Peyer's patch (tissue), 4 donors: ENCODE measurements at regions not wholly inside any gene's neighbourhood (a gene's known extent, or its start where the extent isn't known, plus 50 kb on each side); places are given as distances from the start of the nearest gene placed in this dataset.
"Not testable (repeated sequence)": the region's sequence is repeated elsewhere in the genome, so short reads cannot be mapped to it uniquely, and the experiment has no call there.

ENCODE experiments used
- DNase-seq, 3 donors: peaks; one replicate each; pipeline ENCODE4 v3.0.0-alpha.2; 2017 to 2019
- H3K27ac ChIP-seq, 4 donors: fragments of 200-600 bp; sonication (generic); one replicate each; pipeline ENCODE4 v1.5.1; 2016 to 2019
- H3K27me3 ChIP-seq, 2 donors: fragments of 200-600 bp; sonication (generic); one replicate each; pipeline ENCODE4 v1.5.1; 2019
- H3K36me3 ChIP-seq, 3 donors: fragments of 200-600 bp; sonication (generic); one replicate each; pipeline ENCODE4 v1.5.1; 2016 to 2019
- H3K4me1 ChIP-seq, 4 donors: fragments of 200-600 bp; sonication (generic); one replicate each; pipeline ENCODE4 v1.5.1; 2016 to 2019
- H3K4me3 ChIP-seq, 4 donors: fragments of 200-600 bp; sonication (generic); 1 replicate in 3 of 4; 2 replicates in 1 of 4; pipeline ENCODE4 v1.5.1; 2016 to 2019; ENCODE audit warnings: mild to moderate bottlenecking in 1 of 4
- H3K9me3 ChIP-seq, 4 donors: fragments of 200-600 bp; sonication (generic); one replicate each; pipeline ENCODE4 v1.5.1; 2016 to 2019; ENCODE audit warnings: mild to moderate bottlenecking in 1 of 4

GRCh38 chr13:18322821-18323220 is 858.8 kb downstream of the TUBA3C start:
- H3K4me1 ChIP-seq, H3K27me3 ChIP-seq, DNase-seq, H3K27ac ChIP-seq, H3K9me3 ChIP-seq, H3K4me3 ChIP-seq, H3K36me3 ChIP-seq: not testable (repeated sequence)

- DNase-seq, H3K27me3 ChIP-seq, H3K9me3 ChIP-seq, H3K4me1 ChIP-seq, H3K27ac ChIP-seq, H3K36me3 ChIP-seq, H3K4me3 ChIP-seq: not testable (repeated sequence)
These were observed 862.0 kb downstream of the TUBA3C start for GRCh38 chr13:18319653-18320052.

GRCh38 chr13:18303240-18303813 is 878.3 kb downstream of the TUBA3C start:
- not testable (repeated sequence) for H3K4me3 ChIP-seq, H3K27ac ChIP-seq, DNase-seq, H3K4me1 ChIP-seq, H3K36me3 ChIP-seq, H3K27me3 ChIP-seq, H3K9me3 ChIP-seq

GRCh38 chr13:18300968-18301367 is 880.7 kb downstream of the TUBA3C start:
- not testable (repeated sequence) for DNase-seq, H3K4me1 ChIP-seq, H3K9me3 ChIP-seq, H3K4me3 ChIP-seq, H3K36me3 ChIP-seq, H3K27ac ChIP-seq, H3K27me3 ChIP-seq

- not testable (repeated sequence) for DNase-seq, H3K4me3 ChIP-seq, H3K4me1 ChIP-seq, H3K9me3 ChIP-seq, H3K36me3 ChIP-seq, H3K27ac ChIP-seq, H3K27me3 ChIP-seq
These were observed 884.3 kb downstream of the TUBA3C start for GRCh38 chr13:18297359-18297758.

- H3K27ac ChIP-seq, DNase-seq, H3K36me3 ChIP-seq, H3K9me3 ChIP-seq, H3K27me3 ChIP-seq, H3K4me3 ChIP-seq, H3K4me1 ChIP-seq: not testable (repeated sequence)
These were observed 885.0 kb downstream of the TUBA3C start for GRCh38 chr13:18296617-18297016.

GRCh38 chr13:18294311-18294710 is 887.3 kb downstream of the TUBA3C start:
- not testable (repeated sequence) for H3K27ac ChIP-seq, H3K9me3 ChIP-seq, DNase-seq, H3K36me3 ChIP-seq, H3K27me3 ChIP-seq, H3K4me1 ChIP-seq, H3K4me3 ChIP-seq

GRCh38 chr13:18286848-18287247 is 894.8 kb downstream of the TUBA3C start:
- H3K27ac ChIP-seq, H3K4me3 ChIP-seq, H3K4me1 ChIP-seq, H3K9me3 ChIP-seq, H3K27me3 ChIP-seq, H3K36me3 ChIP-seq, DNase-seq: not testable (repeated sequence)

- not testable (repeated sequence) for H3K4me1 ChIP-seq, H3K27ac ChIP-seq, DNase-seq, H3K36me3 ChIP-seq, H3K4me3 ChIP-seq, H3K9me3 ChIP-seq, H3K27me3 ChIP-seq
These were observed 896.0 kb downstream of the TUBA3C start for GRCh38 chr13:18285663-18286062.

GRCh38 chr13:18284040-18284439 is 897.6 kb downstream of the TUBA3C start:
- not testable (repeated sequence) for DNase-seq, H3K36me3 ChIP-seq, H3K9me3 ChIP-seq, H3K27me3 ChIP-seq, H3K27ac ChIP-seq, H3K4me3 ChIP-seq, H3K4me1 ChIP-seq

GRCh38 chr13:18281829-18282597 is 899.6 kb downstream of the TUBA3C start:
- not testable (repeated sequence) for H3K27me3 ChIP-seq, H3K36me3 ChIP-seq, H3K4me3 ChIP-seq, H3K9me3 ChIP-seq, H3K27ac ChIP-seq, H3K4me1 ChIP-seq, DNase-seq

- not testable (repeated sequence) for H3K27ac ChIP-seq, H3K4me1 ChIP-seq, H3K27me3 ChIP-seq, H3K9me3 ChIP-seq, H3K36me3 ChIP-seq, DNase-seq, H3K4me3 ChIP-seq
These were observed 900.5 kb downstream of the TUBA3C start for GRCh38 chr13:18280904-18281828.

GRCh38 chr13:18279971-18280370 is 901.7 kb downstream of the TUBA3C start:
- not testable (repeated sequence) for H3K9me3 ChIP-seq, H3K4me3 ChIP-seq, H3K4me1 ChIP-seq, H3K36me3 ChIP-seq, H3K27me3 ChIP-seq
- peak overlapping the region in 1 of 4 donors; percentile 46 for H3K27ac ChIP-seq
- DNase-seq, result peak in 2 of 3 donors; percentile 46 to 54

- H3K9me3 ChIP-seq, H3K27ac ChIP-seq, H3K27me3 ChIP-seq, DNase-seq, H3K36me3 ChIP-seq, H3K4me1 ChIP-seq, H3K4me3 ChIP-seq: not testable (repeated sequence)
These were observed 904.3 kb downstream of the TUBA3C start for GRCh38 chr13:18277372-18277771.

GRCh38 chr13:18276280-18276679 is 905.3 kb downstream of the TUBA3C start:
- H3K4me3 ChIP-seq, H3K9me3 ChIP-seq, H3K36me3 ChIP-seq, DNase-seq, H3K27me3 ChIP-seq, H3K27ac ChIP-seq, H3K4me1 ChIP-seq: not testable (repeated sequence)
